ENCODE measurements at regions not wholly inside any gene's neighbourhood (a gene's known extent, or its start where the extent isn't known, plus 50 kb on each side); places are given as distances from the start of the nearest gene placed in this dataset.

GRCh38 chr6:168198302-168199180 is 119.5 kb upstream of the FRMD1 start:
- Histone ChIP-seq H2BK120ac (ENCODE audit: low read depth, low read length, poor library complexity, severe bottlenecking) (no peak overlapping the region), H3K56ac (ENCODE audit: insufficient read length, low read depth, low read length) (no peak overlapping the region), H3K9me3 (ENCODE audit: control insufficient read depth, low read depth, low read length) (no peaks in the 10 kb centered on the region), H3K14ac (ENCODE audit: insufficient read depth, low read length) (no peak overlapping the region; the same call in 1 of the 2 replicates), H4K20me1 (ENCODE audit: control insufficient read depth, insufficient read depth, insufficient read length) (no peaks in the 10 kb centered on the region), H2BK12ac (ENCODE audit: insufficient read length, low read depth, low read length) (no peak overlapping the region), H3K18ac (ENCODE audit: insufficient read length, low read depth, low read length) (no peak overlapping the region), H3K79me2 (ENCODE audit: insufficient read depth, low read length) (no peaks in the 10 kb centered on the region), H3K23ac (ENCODE audit: insufficient read length, low read depth, low read length) (no peak overlapping the region), H3K27ac (ENCODE audit: insufficient read length, low read depth, low read length) (no peak overlapping the region), H3T11ph (ENCODE audit: low read length) (no peak overlapping the region), H3K4me2 (ENCODE audit: insufficient read depth, insufficient read length, low read length) (no peak overlapping the region), H2AFZ (ENCODE audit: low read length) (no peak overlapping the region), H2AK5ac (ENCODE audit: insufficient read length, low read length) (no peak overlapping the region), H3K79me1 (ENCODE audit: insufficient read depth, low read depth, low read length, poor library complexity, severe bottlenecking) (no peaks in the 10 kb centered on the region), H4K5ac (ENCODE audit: insufficient read length, low read depth, low read length) (no peak overlapping the region), H4K91ac (ENCODE audit: insufficient read length, low read depth, low read length) (no peak overlapping the region), H2BK15ac (ENCODE audit: low read depth, low read length) (no peak overlapping the region), H3K23me2 (ENCODE audit: insufficient read length, low read depth, low read length, poor library complexity, severe bottlenecking) (peaks cover 2% of the 10 kb centered on the region), H3K27me3 (ENCODE audit: insufficient read depth, low read length) (no peaks in the 10 kb centered on the region), H4K8ac (replicated peaks; ENCODE audit: insufficient read length, low read depth, low read length) (no peak overlapping the region), H3K4me1 (ENCODE audit: insufficient read depth, low read length) (no peaks in the 10 kb centered on the region), H3K4ac (ENCODE audit: low read depth, low read length) (no peak overlapping the region), H3K9ac (ENCODE audit: extremely low read depth, insufficient read length, low read length) (no peak overlapping the region), H2BK20ac (ENCODE audit: low read depth, low read length, poor library complexity, severe bottlenecking) (no peak overlapping the region), H2BK5ac (ENCODE audit: insufficient read length, low read length) (no peak overlapping the region)
- Mint-ChIP-seq H3K4me1 (peaks cover 12 to 24% of the 10 kb centered on the region in 2 experiments), H3K4me3 (no peak overlapping the region), H3K27me3 (ENCODE audit: low read depth) (peaks cover 9% of the 10 kb centered on the region), H3K27ac (peak overlapping the region in 1 of 3 experiments; percentile 42; a peak in 1 of 7 replicates), H3K36me3 (ENCODE audit: insufficient read depth in 1 of 3, low read depth in 3 of 3) (no peaks in the 10 kb centered on the region), H3K9me3 (no peaks in the 10 kb centered on the region)
- WGBS (ENCODE audit: extremely low coverage, insufficient read length, low lambda C conversion rate) = no CpG with 5 or more reads among the region's 21 CpGs
- no peak for DNase-seq
- no peak for TF ChIP-seq CTCF (conservative IDR thresholded peaks at IDR 0.05)
